NCI-H1436 (cell line): ENCODE measurements at regions not wholly inside any gene's neighbourhood (a gene's known extent, or its start where the extent isn't known, plus 50 kb on each side); places are given as distances from the start of the nearest gene placed in this dataset.
"Not testable (repeated sequence)": the region's sequence is repeated elsewhere in the genome, so short reads cannot be mapped to it uniquely, and the experiment has no call there.

ENCODE experiments used
- DNase-seq: peaks from one replicate; lab custom pipeline; 2025; lab: John Stamatoyannopoulos, UW

DNA sequence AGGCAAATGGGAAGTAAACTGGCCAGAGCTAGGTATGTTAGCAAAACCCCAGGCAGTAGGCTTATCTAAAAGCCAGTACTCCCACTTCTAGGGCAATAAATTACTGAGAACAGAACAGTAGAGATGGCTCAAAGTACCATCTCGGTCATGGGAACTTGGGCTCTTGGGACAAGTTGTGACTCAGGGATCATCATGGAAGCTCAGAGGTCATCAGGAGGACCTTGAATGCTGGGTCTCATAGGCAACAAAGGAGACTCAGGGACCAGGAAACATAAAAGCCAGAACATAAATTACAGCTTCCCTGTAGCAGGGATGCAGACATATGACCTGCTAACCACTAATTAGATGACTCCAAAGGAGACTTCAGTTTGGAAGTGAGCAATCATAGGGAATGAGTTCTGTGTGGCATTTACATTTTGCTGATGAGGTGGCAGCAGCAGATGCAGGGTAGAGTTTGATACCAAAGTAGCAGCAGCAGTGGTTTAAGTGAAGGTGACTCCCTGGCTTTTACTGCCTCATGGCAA, 97.6 kb upstream of the SCAF11 start:
- DNase-seq, result no peak

- no peak for DNase-seq
Observed at GRCh38 chr12:46084666-46085631, 94.6 kb upstream of the SCAF11 start.

DNA sequence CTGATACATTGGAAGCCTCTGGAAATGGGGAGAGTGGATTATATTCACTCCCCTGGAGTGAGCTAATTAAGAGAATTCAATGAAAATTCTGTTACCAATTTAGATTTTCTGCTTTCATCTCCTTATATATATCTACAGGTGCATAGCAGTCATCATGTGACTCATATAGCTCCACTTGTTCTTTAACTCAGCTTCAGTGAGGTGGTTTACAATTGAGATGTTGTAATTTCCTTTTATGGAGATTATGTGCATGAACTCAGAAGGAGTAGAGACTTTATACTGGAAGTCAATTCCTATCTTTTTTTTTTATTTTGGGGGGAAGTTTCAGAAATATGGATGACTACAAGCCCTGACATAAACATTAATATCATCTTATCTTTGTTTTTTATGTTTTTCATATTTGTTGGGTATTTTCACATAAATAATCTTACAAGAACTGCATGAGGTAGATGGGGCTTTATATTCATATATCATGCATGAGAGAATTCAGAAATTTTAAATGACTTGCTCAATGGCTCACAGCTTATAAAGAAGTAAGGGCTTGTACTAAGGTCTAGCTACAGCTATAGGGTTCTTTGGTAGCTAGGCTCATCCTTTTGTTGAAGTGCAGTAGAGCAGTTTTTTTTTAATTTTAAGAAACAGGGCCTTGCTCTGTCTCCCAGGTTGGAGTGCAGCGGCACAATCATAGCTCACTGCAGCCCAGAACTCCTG, 92.3 kb upstream of the SCAF11 start:
- DNase-seq, result no peak

GRCh38 chr12:46073321-46073720, 82.9 kb upstream of the SCAF11 start:
- DNase-seq, result no peak

DNA sequence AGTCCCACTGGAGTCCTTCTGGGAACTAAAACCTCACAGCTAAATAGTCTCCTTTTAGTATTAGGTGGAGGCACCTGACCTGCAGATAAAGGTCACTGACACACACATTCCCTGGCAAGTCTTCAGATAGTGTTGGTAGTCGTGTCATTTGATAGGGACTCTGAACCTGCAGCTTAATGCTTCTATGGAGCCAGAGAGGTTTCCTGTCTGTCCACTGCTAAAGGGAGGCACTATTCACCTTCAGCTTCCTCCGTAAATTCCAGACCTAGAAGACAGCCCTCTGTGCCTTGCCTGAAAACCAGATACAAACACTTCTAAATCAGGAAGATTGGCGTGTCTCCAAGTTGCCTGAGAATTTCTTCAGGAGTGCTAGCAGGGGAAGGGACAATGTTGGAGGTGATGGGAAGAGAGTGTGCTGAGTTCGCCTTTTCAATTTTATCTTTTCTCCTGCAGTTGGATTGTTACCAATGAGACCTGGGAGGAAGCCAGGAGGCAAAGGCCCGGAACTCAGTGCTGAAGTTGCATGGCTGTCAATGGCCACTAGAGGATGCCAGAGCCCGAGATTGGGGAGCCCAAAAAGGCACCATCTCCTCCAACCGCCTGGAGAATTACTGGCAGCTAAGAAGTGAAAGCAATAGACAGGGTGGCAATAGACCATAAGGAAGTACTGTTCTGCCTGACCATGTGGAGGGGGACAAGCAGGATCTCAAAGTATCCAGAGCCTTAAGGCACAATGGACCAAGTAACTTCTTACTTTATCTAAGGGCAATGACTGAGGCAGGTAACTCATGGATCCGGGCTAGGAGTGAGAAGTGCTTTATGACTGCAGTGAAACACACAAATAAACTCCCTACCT, 81.6 kb upstream of the SCAF11 start:
- peak; percentile 69 for DNase-seq

DNA sequence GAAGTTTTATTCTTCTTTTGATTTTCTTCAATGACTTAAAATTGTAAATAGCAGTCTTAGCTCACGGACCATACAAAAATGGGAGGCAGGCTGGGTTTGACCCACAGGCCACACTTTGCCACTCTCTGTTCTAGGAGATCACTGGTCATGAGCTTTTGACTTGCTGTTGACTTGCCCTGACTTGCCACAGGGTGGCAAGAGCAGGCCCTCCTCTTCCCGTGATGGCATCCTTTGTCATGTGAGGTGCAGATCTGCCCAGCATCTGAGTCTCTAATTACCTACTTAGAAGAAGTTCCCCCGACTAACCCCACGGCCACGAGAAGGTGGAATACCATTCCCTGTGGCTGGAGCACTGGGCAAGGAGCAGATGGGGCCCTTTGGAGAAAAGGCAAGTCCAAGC, 81.0 kb upstream of the SCAF11 start:
- DNase-seq, result no peak

DNA sequence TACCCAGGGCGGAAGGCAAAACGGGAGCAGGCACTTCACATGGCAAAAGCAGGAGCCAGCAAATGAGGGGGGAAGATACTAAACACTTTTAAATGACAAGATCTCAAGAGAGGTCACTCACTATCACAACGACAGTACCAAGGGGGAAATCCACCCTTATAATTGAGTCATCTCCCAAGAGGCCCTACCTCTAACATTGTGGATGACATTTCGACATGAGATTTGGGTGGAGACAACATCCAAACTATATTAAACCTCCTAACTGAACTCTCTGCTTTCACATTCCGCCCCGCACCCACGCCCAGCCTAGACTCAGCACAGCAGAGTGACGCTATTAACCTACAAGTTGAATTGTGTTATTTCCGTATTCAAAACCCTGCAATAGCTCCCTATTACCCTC, 76.7 kb upstream of the SCAF11 start:
- DNase-seq, result no peak

- no peak for DNase-seq
Observed at GRCh38 chr12:46065412-46066166, 75.2 kb upstream of the SCAF11 start.

DNA sequence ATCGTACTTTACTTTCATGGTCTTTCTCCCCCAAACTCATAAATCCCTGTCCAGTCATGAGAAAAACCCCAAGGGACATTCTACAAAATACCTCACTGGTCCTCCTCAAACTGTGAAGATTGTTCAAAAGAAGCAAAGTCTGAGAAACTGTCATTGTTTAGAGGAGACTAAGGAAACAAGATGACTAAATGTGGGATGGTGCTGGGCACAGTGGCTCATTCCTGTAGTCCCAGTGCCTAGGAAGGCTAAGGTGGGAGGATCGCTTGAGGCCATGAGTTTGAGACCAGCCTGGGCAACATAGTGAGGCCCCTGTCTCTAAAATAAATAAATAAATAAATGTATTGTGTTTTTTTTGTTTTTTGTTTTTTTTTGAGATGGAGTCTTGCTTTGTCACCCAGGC, 74.2 kb upstream of the SCAF11 start:
- no peak for DNase-seq

DNA sequence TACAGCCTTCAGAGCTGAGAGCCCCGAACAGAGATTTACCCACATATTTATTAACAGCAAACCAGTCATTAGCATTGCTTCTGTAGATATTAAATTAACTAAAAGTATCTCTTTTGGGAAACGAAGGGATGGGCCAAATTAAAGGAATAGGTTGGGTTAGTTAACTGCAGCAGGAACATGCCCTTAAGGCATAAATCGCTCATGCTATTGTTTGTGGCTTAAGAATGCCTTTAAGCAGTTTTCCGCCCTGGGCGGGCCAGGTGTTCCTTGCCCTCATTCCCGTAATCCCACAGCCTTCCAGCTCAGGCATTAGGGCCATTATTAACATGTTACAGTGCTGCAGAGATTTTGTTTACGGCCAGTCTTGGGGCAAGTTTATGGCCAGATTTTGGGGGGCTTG, 68.3 kb upstream of the SCAF11 start:
- DNase-seq, result not testable (repeated sequence)

DNA sequence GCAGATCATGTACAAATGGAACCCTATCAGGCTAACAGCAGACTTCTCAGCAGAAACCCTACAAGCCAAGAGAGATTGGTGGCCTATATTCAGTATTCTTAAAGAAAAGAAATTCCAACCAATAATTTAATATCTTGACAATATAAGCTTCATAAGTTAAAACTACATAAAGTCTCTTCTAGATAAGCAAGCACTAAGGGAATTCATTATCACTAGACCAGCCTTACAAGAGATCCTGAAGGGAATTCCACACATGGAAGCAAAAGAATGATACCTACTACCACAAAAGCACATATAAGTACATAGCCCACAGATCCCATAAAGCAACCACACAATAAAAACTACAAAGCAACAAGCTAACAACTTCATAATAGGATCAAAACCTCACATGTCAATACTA, 60.4 kb upstream of the SCAF11 start:
- no peak for DNase-seq

DNA sequence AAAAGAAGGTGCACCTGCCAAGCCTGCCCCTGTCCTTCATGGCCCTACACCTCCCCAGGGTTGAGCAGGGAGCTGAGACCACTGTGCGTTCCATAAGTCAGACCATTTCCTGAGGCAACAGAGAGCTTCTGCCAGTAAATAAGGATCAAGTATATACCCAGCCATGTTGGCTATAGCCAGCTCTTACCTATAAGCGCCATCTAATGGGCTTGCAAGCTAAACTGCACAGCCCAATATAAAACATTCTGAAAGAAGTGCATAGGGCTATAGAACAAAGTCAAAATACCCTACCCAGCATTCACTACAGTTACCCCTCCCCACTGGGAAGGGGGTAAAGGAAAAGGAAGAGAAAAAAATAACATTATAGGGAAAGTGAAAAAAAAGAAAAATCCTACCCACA, 59.3 kb upstream of the SCAF11 start:
- no peak for DNase-seq

- no peak for DNase-seq
Observed at GRCh38 chr12:46046436-46046835, 56.1 kb upstream of the SCAF11 start.

DNA sequence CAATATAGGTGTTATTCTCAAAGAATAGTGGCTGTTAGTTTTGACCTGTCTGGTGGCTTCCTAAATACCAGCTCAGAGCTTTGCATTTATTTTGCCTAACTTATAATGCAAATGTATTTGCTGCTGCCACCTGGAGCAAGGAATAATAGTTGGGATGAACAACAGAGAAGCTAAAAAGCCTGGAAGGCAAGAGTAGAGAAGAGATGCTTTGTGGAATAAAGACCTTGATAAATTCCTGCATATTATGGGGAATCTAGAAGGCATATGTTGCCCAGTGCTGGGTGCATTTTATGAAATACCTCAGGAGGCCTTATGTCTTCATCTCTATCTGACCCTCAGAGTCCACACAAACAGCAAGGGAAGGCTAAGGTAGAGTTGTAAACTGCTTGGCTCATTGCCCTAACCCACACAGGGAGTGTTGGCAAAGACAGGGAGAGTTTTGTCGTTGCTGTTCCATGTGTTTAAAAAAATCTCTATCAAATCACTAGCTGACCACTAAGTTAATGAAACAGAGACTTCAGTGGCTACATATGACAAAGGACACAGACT, 53.7 kb upstream of the SCAF11 start:
- DNase-seq, result no peak
